Type B pancreatic cell (in vitro differentiated cells): ENCODE measurements at regions not wholly inside any gene's neighbourhood (a gene's known extent, or its start where the extent isn't known, plus 50 kb on each side); places are given as distances from the start of the nearest gene placed in this dataset.

Experiments used
- DNase-seq: peaks from one replicate; pipeline ENCODE4 v3.0.0; 2021; ENCODE audit warnings: mixed read lengths; ENCODE audit not compliant: unreplicated experiment; ENCODE audit errors: extremely low spot score
- H3K27ac Mint-ChIP-seq: 2 replicates; pipeline ENCODE4 v1.8.0; 2021; ENCODE audit warnings: mild to moderate bottlenecking, mixed read lengths
- H3K27me3 Mint-ChIP-seq: 2 replicates; pipeline ENCODE4 v1.8.0; 2021; ENCODE audit warnings: mixed read lengths
- H3K36me3 Mint-ChIP-seq: 2 replicates; pipeline ENCODE4 v1.8.0; 2021; ENCODE audit warnings: mixed read lengths
- H3K4me1 Mint-ChIP-seq: one replicate; pipeline ENCODE4 v1.8.0; 2021; ENCODE audit warnings: mixed read lengths; ENCODE audit not compliant: unreplicated experiment
- H3K4me3 Mint-ChIP-seq: 2 replicates; pipeline ENCODE4 v1.8.0; 2021; ENCODE audit warnings: mild to moderate bottlenecking, mixed read lengths
- H3K9me3 Mint-ChIP-seq: 2 replicates; pipeline ENCODE4 v1.8.0; 2021; ENCODE audit warnings: mixed read lengths
- TF ChIP-seq, protein P1 (sequence below): fragments of 200-600 bp; sonication (generic); conservative IDR thresholded peaks from 2 replicates; pipeline ENCODE4 v1.5.0; 2021; ENCODE audit warnings: antibody characterized with exemption, mild to moderate bottlenecking

GRCh38 chr17:55644346-55644745 is 78.3 kb downstream of the TMEM100 start:
- H3K36me3 Mint-ChIP-seq: no peaks in the 10 kb centered on the region
- DNase-seq: no peak
- H3K27ac Mint-ChIP-seq: no peak overlapping the region
- peaks cover 4% of the 10 kb centered on the region for H3K27me3 Mint-ChIP-seq
- H3K4me3 Mint-ChIP-seq: no peak overlapping the region
- TF ChIP-seq, protein P1, sequence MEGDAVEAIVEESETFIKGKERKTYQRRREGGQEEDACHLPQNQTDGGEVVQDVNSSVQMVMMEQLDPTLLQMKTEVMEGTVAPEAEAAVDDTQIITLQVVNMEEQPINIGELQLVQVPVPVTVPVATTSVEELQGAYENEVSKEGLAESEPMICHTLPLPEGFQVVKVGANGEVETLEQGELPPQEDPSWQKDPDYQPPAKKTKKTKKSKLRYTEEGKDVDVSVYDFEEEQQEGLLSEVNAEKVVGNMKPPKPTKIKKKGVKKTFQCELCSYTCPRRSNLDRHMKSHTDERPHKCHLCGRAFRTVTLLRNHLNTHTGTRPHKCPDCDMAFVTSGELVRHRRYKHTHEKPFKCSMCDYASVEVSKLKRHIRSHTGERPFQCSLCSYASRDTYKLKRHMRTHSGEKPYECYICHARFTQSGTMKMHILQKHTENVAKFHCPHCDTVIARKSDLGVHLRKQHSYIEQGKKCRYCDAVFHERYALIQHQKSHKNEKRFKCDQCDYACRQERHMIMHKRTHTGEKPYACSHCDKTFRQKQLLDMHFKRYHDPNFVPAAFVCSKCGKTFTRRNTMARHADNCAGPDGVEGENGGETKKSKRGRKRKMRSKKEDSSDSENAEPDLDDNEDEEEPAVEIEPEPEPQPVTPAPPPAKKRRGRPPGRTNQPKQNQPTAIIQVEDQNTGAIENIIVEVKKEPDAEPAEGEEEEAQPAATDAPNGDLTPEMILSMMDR: no peak
- peaks cover 26% of the 10 kb centered on the region for H3K4me1 Mint-ChIP-seq
- peaks cover 17% of the 10 kb centered on the region for H3K9me3 Mint-ChIP-seq

GRCh38 chr17:55642741-55643140 is 79.9 kb downstream of the TMEM100 start:
- DNase-seq: no peak
- Mint-ChIP-seq H3K36me3 (no peaks in the 10 kb centered on the region), H3K27me3 (no peaks in the 10 kb centered on the region), H3K4me3 (no peak overlapping the region), H3K4me1 (peaks cover 22% of the 10 kb centered on the region), H3K27ac (no peak overlapping the region), H3K9me3 (peaks cover 14% of the 10 kb centered on the region)
- TF ChIP-seq, protein P1: no peak

GRCh38 chr17:55641676-55642081 is 81.0 kb downstream of the TMEM100 start:
- H3K4me1 Mint-ChIP-seq: peaks cover 20% of the 10 kb centered on the region
- H3K27me3 Mint-ChIP-seq: no peaks in the 10 kb centered on the region
- H3K27ac Mint-ChIP-seq: no peak overlapping the region
- H3K36me3 Mint-ChIP-seq: no peaks in the 10 kb centered on the region
- H3K4me3 Mint-ChIP-seq: no peak overlapping the region
- TF ChIP-seq, protein P1: peak; percentile 64
- DNase-seq: peak; percentile 69
- H3K9me3 Mint-ChIP-seq: peaks cover 12% of the 10 kb centered on the region

DNA sequence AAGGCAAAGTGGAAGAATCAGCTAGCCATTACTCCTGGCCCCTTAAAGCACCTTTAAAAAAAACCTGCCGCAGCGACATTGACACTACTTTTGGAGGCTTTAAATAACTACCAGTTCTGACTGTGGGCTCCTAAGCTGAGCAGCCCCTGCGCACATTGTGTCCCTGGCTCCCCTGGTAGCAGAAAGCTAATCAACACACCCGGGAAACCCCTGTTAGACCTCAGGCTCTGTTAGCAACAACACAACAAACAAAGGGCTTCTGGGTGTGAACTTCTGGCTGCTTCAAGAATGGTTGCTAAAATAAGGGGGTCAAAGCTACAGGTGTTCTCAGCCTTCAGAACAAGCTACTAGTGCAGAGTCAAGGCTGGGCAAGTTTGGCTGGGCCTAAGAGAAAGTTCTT is 83.6 kb downstream of the TMEM100 start:
- no peak overlapping the region for H3K27ac Mint-ChIP-seq
- no peak for DNase-seq
- no peaks in the 10 kb centered on the region for H3K36me3 Mint-ChIP-seq
- H3K4me3 Mint-ChIP-seq: no peak overlapping the region
- H3K9me3 Mint-ChIP-seq: peaks cover 6% of the 10 kb centered on the region
- TF ChIP-seq, protein P1: no peak
- peaks cover 32% of the 10 kb centered on the region for H3K4me1 Mint-ChIP-seq
- H3K27me3 Mint-ChIP-seq: no peaks in the 10 kb centered on the region

- DNase-seq: no peak
- H3K9me3 Mint-ChIP-seq: no peaks in the 10 kb centered on the region
- no peaks in the 10 kb centered on the region for H3K27me3 Mint-ChIP-seq
- H3K27ac Mint-ChIP-seq: no peak overlapping the region
- H3K36me3 Mint-ChIP-seq: no peaks in the 10 kb centered on the region
- peaks cover 11% of the 10 kb centered on the region for H3K4me1 Mint-ChIP-seq
- TF ChIP-seq, protein P1: no peak
- no peak overlapping the region for H3K4me3 Mint-ChIP-seq
Measured at GRCh38 chr17:55635253-55635914, 87.3 kb downstream of the TMEM100 start.
